Hepatocyte (in vitro differentiated cells): ENCODE measurements at regions not wholly inside any gene's neighbourhood (a gene's known extent, or its start where the extent isn't known, plus 50 kb on each side); places are given as distances from the start of the nearest gene placed in this dataset.
"Not testable (repeated sequence)": the region's sequence is repeated elsewhere in the genome, so short reads cannot be mapped to it uniquely, and the experiment has no call there.

Experiments
- CTCF ChIP-seq: fragments of 200-600 bp; sonication (generic); IDR thresholded peaks from 2 replicates; pipeline ENCODE4 v1.5.1; 2016; ENCODE audit warnings: antibody characterized with exemption, mild to moderate bottlenecking; ENCODE audit not compliant: poor library complexity
- EZH2 ChIP-seq: fragments of 200-600 bp; sonication (generic); IDR thresholded peaks from 2 replicates; pipeline ENCODE4 v1.6.1; 2016; ENCODE audit warnings: antibody characterized with exemption, mild to moderate bottlenecking, borderline replicate concordance

- TF ChIP-seq CTCF, EZH2: not testable (repeated sequence)
Observed at GRCh38 chrX:117392360-117392759, 724.2 kb downstream of the KLHL13 start.
